GM23338 (cell line): ENCODE measurements at regions not wholly inside any gene's neighbourhood (a gene's known extent, or its start where the extent isn't known, plus 50 kb on each side); places are given as distances from the start of the nearest gene placed in this dataset.

Source experiments
- ATAC-seq: fragments of 200-7000 bp; cut with Tn5 transposase; 3 replicates; pipeline ENCODE4 v1.9.1; 2020
- DNase-seq: peaks from one replicate; pipeline ENCODE4 v3.0.0-alpha.2; 2015; ENCODE audit warnings: low spot score
- H2AFZ ChIP-seq: fragments of 200-600 bp; sonication (generic); 2 replicates; pipeline ENCODE4 v1.8.0; 2016; ENCODE audit warnings: antibody characterized with exemption, mild to moderate bottlenecking, moderate library complexity
- H3F3A ChIP-seq: fragments of 200-600 bp; sonication (generic); replicated peaks from 2 replicates; pipeline ENCODE4 v1.8.0; 2017; ENCODE audit warnings: antibody characterized with exemption, mixed run types, low read depth
- H3K27ac ChIP-seq: fragments of 200-600 bp; sonication (generic); 2 replicates; pipeline ENCODE4 v1.6.1; 2016; ENCODE audit warnings: low read depth
- H3K27me3 ChIP-seq: fragments of 200-600 bp; sonication (generic); 2 replicates; pipeline ENCODE4 v1.8.0; 2016; ENCODE audit warnings: mild to moderate bottlenecking, mixed run types, moderate library complexity; ENCODE audit not compliant: insufficient read depth
- H3K36me3 ChIP-seq: fragments of 200-600 bp; sonication (generic); 2 replicates; pipeline ENCODE4 v1.8.0; 2016; ENCODE audit warnings: mild to moderate bottlenecking; ENCODE audit not compliant: insufficient read depth
- H3K4me1 ChIP-seq: fragments of 200-600 bp; sonication (generic); 2 replicates; pipeline ENCODE4 v1.8.0; 2016; ENCODE audit warnings: mild to moderate bottlenecking, moderate library complexity; ENCODE audit not compliant: insufficient read depth
- H3K4me2 ChIP-seq: fragments of 200-600 bp; sonication (generic); 2 replicates; pipeline ENCODE4 v1.7.1; 2017; ENCODE audit warnings: mixed run types
- H3K4me3 ChIP-seq: fragments of 200-600 bp; sonication (generic); 2 replicates; pipeline ENCODE4 v1.6.1; 2016; ENCODE audit warnings: mixed run types
- H3K79me2 ChIP-seq: fragments of 200-600 bp; sonication (generic); replicated peaks from 2 replicates; pipeline ENCODE4 v1.8.0; 2017; ENCODE audit warnings: mild to moderate bottlenecking; ENCODE audit not compliant: insufficient read depth
- H3K9me2 ChIP-seq: fragments of 200-600 bp; sonication (generic); 2 replicates; pipeline ENCODE4 v1.8.0; 2017; ENCODE audit not compliant: insufficient read depth
- H4K20me1 ChIP-seq: fragments of 200-600 bp; sonication (generic); replicated peaks from 2 replicates; pipeline ENCODE4 v1.8.0; 2017; ENCODE audit warnings: mild to moderate bottlenecking; ENCODE audit not compliant: insufficient read depth
- H3K27ac Mint-ChIP-seq: 2 replicates; pipeline ENCODE4 v1.8.0; 2020; ENCODE audit warnings: inconsistent platforms, mild to moderate bottlenecking, moderate library complexity, mixed read lengths
- H3K27me3 Mint-ChIP-seq: 3 replicates; pipeline ENCODE4 v1.8.0; 2022; ENCODE audit warnings: low read depth, mild to moderate bottlenecking, moderate library complexity, mixed read lengths, inconsistent platforms; ENCODE audit not compliant: insufficient read depth, poor library complexity
- H3K36me3 Mint-ChIP-seq: 3 replicates; pipeline ENCODE4 v1.8.0; 2021; ENCODE audit warnings: low read depth, mild to moderate bottlenecking, inconsistent platforms, moderate library complexity, mixed read lengths
- H3K4me1 Mint-ChIP-seq: 3 replicates; pipeline ENCODE4 v1.8.0; 2020; ENCODE audit warnings: mild to moderate bottlenecking, inconsistent platforms, mixed read lengths
- H3K4me3 Mint-ChIP-seq: 3 replicates; pipeline ENCODE4 v1.8.0; 2021; ENCODE audit warnings: moderate library complexity, mild to moderate bottlenecking, inconsistent platforms, mixed read lengths
- H3K9me3 Mint-ChIP-seq: 3 replicates; pipeline ENCODE4 v1.8.0; 2020; ENCODE audit warnings: moderate library complexity, mild to moderate bottlenecking, inconsistent platforms, mixed read lengths
- CREB1 ChIP-seq: fragments of 250-450 bp; sonication (Bioruptor Pico); IDR thresholded peaks from 2 replicates; pipeline ENCODE4 v1.5.0; 2020; ENCODE audit warnings: low read depth, mild to moderate bottlenecking, moderate library complexity
- ETS1 ChIP-seq: IDR thresholded peaks from 2 replicates; pipeline ENCODE4 v1.6.1; 2016; ENCODE audit warnings: antibody characterized with exemption
- EZH2 ChIP-seq: fragments of 200-600 bp; sonication (generic); IDR thresholded peaks from one replicate; pipeline ENCODE4 v1.8.0; 2017; ENCODE audit warnings: antibody characterized with exemption, mild to moderate bottlenecking, low read depth; ENCODE audit not compliant: unreplicated experiment
- EZH2phosphoT487 ChIP-seq: fragments of 200-600 bp; sonication (generic); IDR thresholded peaks from one replicate; pipeline ENCODE4 v1.8.1; 2018; ENCODE audit warnings: antibody characterized with exemption; ENCODE audit not compliant: unreplicated experiment
- NANOG ChIP-seq: IDR thresholded peaks from 2 replicates; pipeline ENCODE4 v1.6.1; 2016; ENCODE audit warnings: antibody characterized with exemption, borderline replicate concordance
- POLR2AphosphoS5 ChIP-seq: IDR thresholded peaks from 2 replicates; pipeline ENCODE4 v1.6.1; 2016; ENCODE audit warnings: antibody characterized with exemption, low read depth
- TF ChIP-seq, protein P1 (sequence below): IDR thresholded peaks from one replicate; pipeline ENCODE4 v1.6.1; 2018; ENCODE audit warnings: antibody characterized with exemption; ENCODE audit not compliant: unreplicated experiment
- TF ChIP-seq, protein P2 (sequence below): fragments of 250-450 bp; sonication (Bioruptor Pico); IDR thresholded peaks from 2 replicates; pipeline ENCODE4 v1.5.0; 2020; ENCODE audit warnings: mild to moderate bottlenecking, moderate library complexity

DNA sequence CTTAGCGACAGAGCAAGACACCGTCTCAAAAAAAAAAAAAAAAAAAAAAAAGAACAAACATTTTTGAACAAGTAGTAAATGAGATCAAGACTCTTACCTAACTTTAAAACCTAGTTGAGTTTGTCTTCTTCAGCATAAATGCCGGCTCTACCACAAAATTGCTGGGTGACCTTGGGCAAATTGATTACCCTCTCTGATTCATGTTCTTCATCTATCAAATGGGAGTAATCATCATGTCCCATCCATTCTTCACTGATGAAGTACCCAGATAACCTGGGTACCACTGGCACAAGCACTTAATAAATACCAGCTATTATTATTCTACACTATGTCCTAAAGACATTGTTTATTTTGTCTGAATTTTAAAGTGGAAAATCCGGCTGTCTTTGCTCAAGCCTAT, 96.3 kb downstream of the ATPSCKMT start:
- H3K4me1 ChIP-seq = peaks cover 18% of the 10 kb centered on the region
- no peaks in the 10 kb centered on the region for H3K9me3 Mint-ChIP-seq
- no peak overlapping the region for H3K27ac ChIP-seq
- TF ChIP-seq, protein P1, sequence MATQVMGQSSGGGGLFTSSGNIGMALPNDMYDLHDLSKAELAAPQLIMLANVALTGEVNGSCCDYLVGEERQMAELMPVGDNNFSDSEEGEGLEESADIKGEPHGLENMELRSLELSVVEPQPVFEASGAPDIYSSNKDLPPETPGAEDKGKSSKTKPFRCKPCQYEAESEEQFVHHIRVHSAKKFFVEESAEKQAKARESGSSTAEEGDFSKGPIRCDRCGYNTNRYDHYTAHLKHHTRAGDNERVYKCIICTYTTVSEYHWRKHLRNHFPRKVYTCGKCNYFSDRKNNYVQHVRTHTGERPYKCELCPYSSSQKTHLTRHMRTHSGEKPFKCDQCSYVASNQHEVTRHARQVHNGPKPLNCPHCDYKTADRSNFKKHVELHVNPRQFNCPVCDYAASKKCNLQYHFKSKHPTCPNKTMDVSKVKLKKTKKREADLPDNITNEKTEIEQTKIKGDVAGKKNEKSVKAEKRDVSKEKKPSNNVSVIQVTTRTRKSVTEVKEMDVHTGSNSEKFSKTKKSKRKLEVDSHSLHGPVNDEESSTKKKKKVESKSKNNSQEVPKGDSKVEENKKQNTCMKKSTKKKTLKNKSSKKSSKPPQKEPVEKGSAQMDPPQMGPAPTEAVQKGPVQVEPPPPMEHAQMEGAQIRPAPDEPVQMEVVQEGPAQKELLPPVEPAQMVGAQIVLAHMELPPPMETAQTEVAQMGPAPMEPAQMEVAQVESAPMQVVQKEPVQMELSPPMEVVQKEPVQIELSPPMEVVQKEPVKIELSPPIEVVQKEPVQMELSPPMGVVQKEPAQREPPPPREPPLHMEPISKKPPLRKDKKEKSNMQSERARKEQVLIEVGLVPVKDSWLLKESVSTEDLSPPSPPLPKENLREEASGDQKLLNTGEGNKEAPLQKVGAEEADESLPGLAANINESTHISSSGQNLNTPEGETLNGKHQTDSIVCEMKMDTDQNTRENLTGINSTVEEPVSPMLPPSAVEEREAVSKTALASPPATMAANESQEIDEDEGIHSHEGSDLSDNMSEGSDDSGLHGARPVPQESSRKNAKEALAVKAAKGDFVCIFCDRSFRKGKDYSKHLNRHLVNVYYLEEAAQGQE = no peak
- no peak for TF ChIP-seq EZH2
- no peak for TF ChIP-seq ETS1
- no peak for TF ChIP-seq EZH2phosphoT487
- no peak for TF ChIP-seq POLR2AphosphoS5
- no peak for TF ChIP-seq CREB1 (CRISPR knock-in tag)
- TF ChIP-seq, protein P2, sequence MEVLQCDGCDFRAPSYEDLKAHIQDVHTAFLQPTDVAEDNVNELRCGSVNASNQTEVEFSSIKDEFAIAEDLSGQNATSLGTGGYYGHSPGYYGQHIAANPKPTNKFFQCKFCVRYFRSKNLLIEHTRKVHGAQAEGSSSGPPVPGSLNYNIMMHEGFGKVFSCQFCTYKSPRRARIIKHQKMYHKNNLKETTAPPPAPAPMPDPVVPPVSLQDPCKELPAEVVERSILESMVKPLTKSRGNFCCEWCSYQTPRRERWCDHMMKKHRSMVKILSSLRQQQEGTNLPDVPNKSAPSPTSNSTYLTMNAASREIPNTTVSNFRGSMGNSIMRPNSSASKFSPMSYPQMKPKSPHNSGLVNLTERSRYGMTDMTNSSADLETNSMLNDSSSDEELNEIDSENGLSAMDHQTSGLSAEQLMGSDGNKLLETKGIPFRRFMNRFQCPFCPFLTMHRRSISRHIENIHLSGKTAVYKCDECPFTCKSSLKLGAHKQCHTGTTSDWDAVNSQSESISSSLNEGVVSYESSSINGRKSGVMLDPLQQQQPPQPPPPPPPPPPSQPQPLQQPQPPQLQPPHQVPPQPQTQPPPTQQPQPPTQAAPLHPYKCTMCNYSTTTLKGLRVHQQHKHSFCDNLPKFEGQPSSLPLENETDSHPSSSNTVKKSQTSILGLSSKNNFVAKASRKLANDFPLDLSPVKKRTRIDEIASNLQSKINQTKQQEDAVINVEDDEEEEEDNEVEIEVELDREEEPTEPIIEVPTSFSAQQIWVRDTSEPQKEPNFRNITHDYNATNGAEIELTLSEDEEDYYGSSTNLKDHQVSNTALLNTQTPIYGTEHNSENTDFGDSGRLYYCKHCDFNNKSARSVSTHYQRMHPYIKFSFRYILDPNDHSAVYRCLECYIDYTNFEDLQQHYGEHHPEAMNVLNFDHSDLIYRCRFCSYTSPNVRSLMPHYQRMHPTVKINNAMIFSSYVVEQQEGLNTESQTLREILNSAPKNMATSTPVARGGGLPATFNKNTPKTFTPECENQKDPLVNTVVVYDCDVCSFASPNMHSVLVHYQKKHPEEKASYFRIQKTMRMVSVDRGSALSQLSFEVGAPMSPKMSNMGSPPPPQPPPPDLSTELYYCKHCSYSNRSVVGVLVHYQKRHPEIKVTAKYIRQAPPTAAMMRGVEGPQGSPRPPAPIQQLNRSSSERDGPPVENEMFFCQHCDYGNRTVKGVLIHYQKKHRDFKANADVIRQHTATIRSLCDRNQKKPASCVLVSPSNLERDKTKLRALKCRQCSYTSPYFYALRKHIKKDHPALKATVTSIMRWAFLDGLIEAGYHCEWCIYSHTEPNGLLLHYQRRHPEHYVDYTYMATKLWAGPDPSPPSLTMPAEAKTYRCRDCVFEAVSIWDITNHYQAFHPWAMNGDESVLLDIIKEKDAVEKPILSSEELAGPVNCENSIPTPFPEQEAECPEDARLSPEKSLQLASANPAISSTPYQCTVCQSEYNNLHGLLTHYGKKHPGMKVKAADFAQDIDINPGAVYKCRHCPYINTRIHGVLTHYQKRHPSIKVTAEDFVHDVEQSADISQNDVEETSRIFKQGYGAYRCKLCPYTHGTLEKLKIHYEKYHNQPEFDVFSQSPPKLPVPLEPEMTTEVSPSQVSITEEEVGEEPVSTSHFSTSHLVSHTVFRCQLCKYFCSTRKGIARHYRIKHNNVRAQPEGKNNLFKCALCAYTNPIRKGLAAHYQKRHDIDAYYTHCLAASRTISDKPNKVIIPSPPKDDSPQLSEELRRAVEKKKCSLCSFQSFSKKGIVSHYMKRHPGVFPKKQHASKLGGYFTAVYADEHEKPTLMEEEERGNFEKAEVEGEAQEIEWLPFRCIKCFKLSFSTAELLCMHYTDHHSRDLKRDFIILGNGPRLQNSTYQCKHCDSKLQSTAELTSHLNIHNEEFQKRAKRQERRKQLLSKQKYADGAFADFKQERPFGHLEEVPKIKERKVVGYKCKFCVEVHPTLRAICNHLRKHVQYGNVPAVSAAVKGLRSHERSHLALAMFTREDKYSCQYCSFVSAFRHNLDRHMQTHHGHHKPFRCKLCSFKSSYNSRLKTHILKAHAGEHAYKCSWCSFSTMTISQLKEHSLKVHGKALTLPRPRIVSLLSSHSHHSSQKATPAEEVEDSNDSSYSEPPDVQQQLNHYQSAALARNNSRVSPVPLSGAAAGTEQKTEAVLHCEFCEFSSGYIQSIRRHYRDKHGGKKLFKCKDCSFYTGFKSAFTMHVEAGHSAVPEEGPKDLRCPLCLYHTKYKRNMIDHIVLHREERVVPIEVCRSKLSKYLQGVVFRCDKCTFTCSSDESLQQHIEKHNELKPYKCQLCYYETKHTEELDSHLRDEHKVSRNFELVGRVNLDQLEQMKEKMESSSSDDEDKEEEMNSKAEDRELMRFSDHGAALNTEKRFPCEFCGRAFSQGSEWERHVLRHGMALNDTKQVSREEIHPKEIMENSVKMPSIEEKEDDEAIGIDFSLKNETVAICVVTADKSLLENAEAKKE (CRISPR knock-in tag) = no peak
- no peak for TF ChIP-seq NANOG
- H3K27me3 Mint-ChIP-seq = no peaks in the 10 kb centered on the region
- H4K20me1 ChIP-seq = no peaks in the 10 kb centered on the region
- no peaks in the 10 kb centered on the region for H3K36me3 Mint-ChIP-seq
- H3K36me3 ChIP-seq = no peaks in the 10 kb centered on the region
- DNase-seq = no peak
- no peak overlapping the region for H3K4me3 Mint-ChIP-seq
- no peak overlapping the region for H3K4me2 ChIP-seq
- H3K27me3 ChIP-seq = no peaks in the 10 kb centered on the region
- no peak for ATAC-seq
- peaks cover 25% of the 10 kb centered on the region for H3K4me1 Mint-ChIP-seq
- no peak overlapping the region for H3K27ac Mint-ChIP-seq
- H3K9me2 ChIP-seq = 0 out of 2 replicates have a peak, but pooled peaks cover 6% of the 10 kb centered on the region
- H3F3A ChIP-seq = no peaks in the 10 kb centered on the region
- no peaks in the 10 kb centered on the region for H3K79me2 ChIP-seq
- H3K4me3 ChIP-seq = no peak overlapping the region
- no peak overlapping the region for H2AFZ ChIP-seq
